HUES64 (cell line): ENCODE measurements at regions not wholly inside any gene's neighbourhood (a gene's known extent, or its start where the extent isn't known, plus 50 kb on each side); places are given as distances from the start of the nearest gene placed in this dataset.

Experiments used
- H3K27ac ChIP-seq: 2 replicates; pipeline ENCODE4 v1.7.0; 2013; ENCODE audit warnings: low read depth, low read length, inconsistent platforms
- H3K27me3 ChIP-seq: 2 replicates; pipeline ENCODE4 v1.6.1; 2013; ENCODE audit warnings: mild to moderate bottlenecking, low read length; ENCODE audit not compliant: insufficient read depth
- H3K36me3 ChIP-seq: 2 replicates; pipeline ENCODE4 v1.6.1; 2013; ENCODE audit warnings: mild to moderate bottlenecking, low read length; ENCODE audit not compliant: insufficient read depth
- H3K4me1 ChIP-seq: 2 replicates; pipeline ENCODE4 v1.6.1; 2013; ENCODE audit warnings: mild to moderate bottlenecking, low read length, moderate library complexity; ENCODE audit not compliant: insufficient read depth
- H3K4me3 ChIP-seq: 2 replicates; pipeline ENCODE4 v1.5.1; 2013; ENCODE audit warnings: mild to moderate bottlenecking, low read length, moderate library complexity
- H3K9ac ChIP-seq: 2 replicates; pipeline ENCODE4 v1.6.1; 2013; ENCODE audit warnings: mild to moderate bottlenecking, low read depth, low read length
- H3K9me3 ChIP-seq: 2 replicates; pipeline ENCODE4 v1.6.1; 2013; ENCODE audit warnings: low read depth, low read length; ENCODE audit not compliant: insufficient read depth
- WGBS: fragments of 150-250, 120-280 bp; methylation state at CpG from one replicate; pipeline ENCODE4 v1.1.7; 2013; ENCODE audit warnings: missing lambda C conversion rate; 5-methylcytosine and 5-hydroxymethylcytosine counted together

GRCh38 chr11:15621565-15621964 is 506.8 kb downstream of the INSC start:
- no peaks in the 10 kb centered on the region for H3K9me3 ChIP-seq
- H3K36me3 ChIP-seq: no peaks in the 10 kb centered on the region
- WGBS: 87% methylated on average over 5 of the region's 5 CpGs
- H3K27me3 ChIP-seq: no peaks in the 10 kb centered on the region; the same call in 1 of the 2 replicates
- no peak overlapping the region for H3K9ac ChIP-seq
- peaks cover 13% of the 10 kb centered on the region; the same call in 1 of the 2 replicates for H3K4me1 ChIP-seq
- H3K27ac ChIP-seq: no peak overlapping the region
- H3K4me3 ChIP-seq: no peak overlapping the region

GRCh38 chr11:15622231-15622890 is 507.6 kb downstream of the INSC start:
- WGBS: 28% methylated on average over 8 of the region's 8 CpGs
- Histone ChIP-seq H3K27me3 (no peaks in the 10 kb centered on the region; the same call in 1 of the 2 replicates), H3K4me1 (peaks cover 13% of the 10 kb centered on the region; the same call in 1 of the 2 replicates), H3K9ac (no peak overlapping the region), H3K4me3 (no peak overlapping the region), H3K36me3 (no peaks in the 10 kb centered on the region), H3K9me3 (no peaks in the 10 kb centered on the region), H3K27ac (no peak overlapping the region)

GRCh38 chr11:15624701-15625100 is 510.0 kb downstream of the INSC start:
- Histone ChIP-seq H3K4me1 (peaks cover 13% of the 10 kb centered on the region; the same call in 1 of the 2 replicates), H3K27me3 (no peaks in the 10 kb centered on the region; the same call in 1 of the 2 replicates), H3K9me3 (no peaks in the 10 kb centered on the region), H3K9ac (no peak overlapping the region), H3K36me3 (no peaks in the 10 kb centered on the region), H3K27ac (no peak overlapping the region), H3K4me3 (no peak overlapping the region)
- 93% methylated on average over 4 of the region's 4 CpGs for WGBS

- Histone ChIP-seq H3K27me3 (no peaks in the 10 kb centered on the region; the same call in 1 of the 2 replicates), H3K27ac (no peak overlapping the region), H3K4me1 (peaks cover 13% of the 10 kb centered on the region; the same call in 1 of the 2 replicates), H3K9me3 (no peaks in the 10 kb centered on the region), H3K36me3 (no peaks in the 10 kb centered on the region), H3K9ac (no peak overlapping the region), H3K4me3 (no peak overlapping the region)
- WGBS: 97% methylated on average over 2 of the region's 2 CpGs
These were observed 511.0 kb downstream of the INSC start for GRCh38 chr11:15625691-15626090.

- Histone ChIP-seq H3K36me3 (no peaks in the 10 kb centered on the region), H3K9me3 (no peaks in the 10 kb centered on the region), H3K27ac (no peak overlapping the region), H3K9ac (no peak overlapping the region), H3K4me3 (no peak overlapping the region), H3K27me3 (no peaks in the 10 kb centered on the region; the same call in 1 of the 2 replicates), H3K4me1 (peaks cover 7% of the 10 kb centered on the region; the same call in 1 of the 2 replicates)
These were observed 512.8 kb downstream of the INSC start for GRCh38 chr11:15627560-15627959.

GRCh38 chr11:15629690-15630321 is 515.1 kb downstream of the INSC start:
- Histone ChIP-seq H3K9ac (no peak overlapping the region), H3K4me3 (no peak overlapping the region), H3K27ac (no peak overlapping the region), H3K27me3 (no peaks in the 10 kb centered on the region), H3K36me3 (no peaks in the 10 kb centered on the region), H3K4me1 (no peaks in the 10 kb centered on the region), H3K9me3 (no peaks in the 10 kb centered on the region)
- WGBS: 43% methylated on average over 5 of the region's 6 CpGs

GRCh38 chr11:15630896-15631295 is 516.2 kb downstream of the INSC start:
- WGBS: 87% methylated on average over 2 of the region's 2 CpGs
- Histone ChIP-seq H3K9me3 (0 out of 2 replicates have a peak, but pooled peaks cover under 1% of the 10 kb centered on the region), H3K27me3 (no peaks in the 10 kb centered on the region), H3K4me3 (no peak overlapping the region), H3K36me3 (no peaks in the 10 kb centered on the region), H3K4me1 (no peaks in the 10 kb centered on the region), H3K9ac (no peak overlapping the region), H3K27ac (no peak overlapping the region)

- H3K9me3 ChIP-seq: peaks cover 10% of the 10 kb centered on the region
- H3K36me3 ChIP-seq: no peaks in the 10 kb centered on the region
- H3K27ac ChIP-seq: no peak overlapping the region
These were observed 520.8 kb downstream of the INSC start for GRCh38 chr11:15635521-15635920.

GRCh38 chr11:15636521-15637089 is 521.9 kb downstream of the INSC start:
- no peaks in the 10 kb centered on the region for H3K4me1 ChIP-seq
- H3K27me3 ChIP-seq: no peaks in the 10 kb centered on the region; the same call in 1 of the 2 replicates
- no peak overlapping the region for H3K9ac ChIP-seq
- WGBS: 100% methylated on average over 1 of the region's 3 CpGs
- H3K4me3 ChIP-seq: no peak overlapping the region
- H3K27ac ChIP-seq: no peak overlapping the region
- peaks cover 10% of the 10 kb centered on the region for H3K9me3 ChIP-seq
- H3K36me3 ChIP-seq: no peaks in the 10 kb centered on the region

More at GRCh38 chr11:15635521-15635920, 520.8 kb downstream of the INSC start:
- H3K27me3 ChIP-seq: no peaks in the 10 kb centered on the region; the same call in 1 of the 2 replicates
- no peaks in the 10 kb centered on the region for H3K4me1 ChIP-seq
- no peak overlapping the region for H3K9ac ChIP-seq
- H3K4me3 ChIP-seq: no peak overlapping the region
- WGBS: 93% methylated on average over 2 of the region's 2 CpGs

- H3K9me3 ChIP-seq: peaks cover 10% of the 10 kb centered on the region
- 95% methylated on average over 1 of the region's 1 CpG for WGBS
- H3K27me3 ChIP-seq: no peaks in the 10 kb centered on the region; the same call in 1 of the 2 replicates
- H3K36me3 ChIP-seq: no peaks in the 10 kb centered on the region
- H3K27ac ChIP-seq: no peak overlapping the region
- no peaks in the 10 kb centered on the region for H3K4me1 ChIP-seq
- no peak overlapping the region for H3K4me3 ChIP-seq
- no peak overlapping the region for H3K9ac ChIP-seq
These were observed 523.7 kb downstream of the INSC start for GRCh38 chr11:15638386-15638787.

- 95% methylated on average over 9 of the region's 9 CpGs for WGBS
- H3K9ac ChIP-seq: no peak overlapping the region
- no peak overlapping the region for H3K27ac ChIP-seq
- peaks cover 10% of the 10 kb centered on the region for H3K9me3 ChIP-seq
- H3K4me1 ChIP-seq: no peaks in the 10 kb centered on the region
- H3K36me3 ChIP-seq: no peaks in the 10 kb centered on the region
- no peak overlapping the region for H3K4me3 ChIP-seq
- H3K27me3 ChIP-seq: no peaks in the 10 kb centered on the region; the same call in 1 of the 2 replicates
These were observed 525.6 kb downstream of the INSC start for GRCh38 chr11:15640318-15640717.
